ENCODE measurements at regions not wholly inside any gene's neighbourhood (a gene's known extent, or its start where the extent isn't known, plus 50 kb on each side); places are given as distances from the start of the nearest gene placed in this dataset.

DNA sequence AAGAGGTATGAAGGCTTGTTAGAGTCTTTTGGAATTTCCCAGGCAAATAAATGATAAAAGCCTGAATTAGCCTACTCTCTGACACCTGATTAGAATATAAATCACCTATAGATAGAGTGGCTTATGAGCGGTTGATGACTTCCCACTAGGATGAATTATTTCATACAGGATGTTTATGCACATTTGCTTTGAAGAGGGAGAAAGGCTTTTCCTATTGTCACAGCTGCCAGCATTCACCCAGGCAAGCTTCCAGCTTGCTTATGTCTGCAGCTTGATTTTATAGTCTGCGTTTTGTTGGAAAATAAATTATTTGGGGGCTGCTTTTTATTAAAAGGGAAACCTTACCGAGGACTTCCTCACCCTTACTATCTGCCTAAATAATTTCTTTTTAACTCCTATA, 51.3 kb upstream of the EIF2S2 start:
- ATAC-seq (replicated peaks in 1 of 2) (no peak), DNase-seq (no peak)
- H3K36me3 Mint-ChIP-seq (ENCODE audit: insufficient read depth in 2 of 2) = no peaks in the 10 kb centered on the region
- H3K4me3 Mint-ChIP-seq = no peak overlapping the region
- peaks cover 7% of the 10 kb centered on the region for H3K27me3 Mint-ChIP-seq (ENCODE audit: low read depth)
- no peaks in the 10 kb centered on the region for H3K4me1 Mint-ChIP-seq (ENCODE audit: low read depth)
- no peak overlapping the region for H3K27ac Mint-ChIP-seq
- H3K9me3 Mint-ChIP-seq = no peaks in the 10 kb centered on the region

- H3K36me3 Mint-ChIP-seq (ENCODE audit: insufficient read depth in 2 of 2) = no peaks in the 10 kb centered on the region
- H3K27me3 Mint-ChIP-seq (ENCODE audit: low read depth) = no peaks in the 10 kb centered on the region
- DNase-seq = no peak
- H3K4me3 Mint-ChIP-seq = no peak overlapping the region
- no peak overlapping the region for H3K27ac Mint-ChIP-seq
- H3K9me3 Mint-ChIP-seq = no peaks in the 10 kb centered on the region
- no peaks in the 10 kb centered on the region for H3K4me1 Mint-ChIP-seq (ENCODE audit: low read depth)
- ATAC-seq (replicated peaks in 1 of 2) = no peak
Measured at GRCh38 chr20:34164381-34164984, 52.4 kb upstream of the EIF2S2 start.

DNA sequence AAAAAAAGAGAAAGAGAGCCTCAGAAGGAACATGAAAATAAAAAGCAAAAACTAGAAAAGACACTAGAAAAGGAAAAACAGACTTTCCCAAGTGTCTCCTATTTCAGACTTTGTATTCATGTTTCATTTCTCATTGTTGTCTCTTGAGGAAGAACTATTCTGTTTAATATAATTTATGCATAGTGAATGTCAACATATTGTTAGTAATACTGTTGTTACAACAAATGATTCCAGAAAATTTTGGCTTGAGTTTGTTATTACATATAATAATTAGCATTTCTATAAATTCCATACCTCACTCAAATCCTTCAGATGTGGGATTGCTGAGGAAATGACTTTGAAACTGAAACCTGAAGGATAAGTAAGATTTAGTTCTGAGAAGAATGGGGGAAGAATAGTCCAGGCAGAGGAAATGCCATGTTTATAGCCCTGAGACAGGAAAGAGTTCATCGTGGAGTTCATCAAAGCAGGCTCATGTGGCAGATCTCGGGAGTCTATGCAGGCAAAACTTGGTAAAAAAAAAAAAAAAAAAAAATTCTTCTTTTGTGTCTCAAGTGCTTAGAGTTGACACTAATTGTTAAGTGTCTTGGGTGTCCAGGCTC, 53.1 kb upstream of the EIF2S2 start:
- H3K27ac Mint-ChIP-seq = no peak overlapping the region
- H3K4me3 Mint-ChIP-seq = no peak overlapping the region
- DNase-seq (no peak), ATAC-seq (replicated peaks in 1 of 2) (no peak)
- no peaks in the 10 kb centered on the region for H3K27me3 Mint-ChIP-seq (ENCODE audit: low read depth)
- H3K36me3 Mint-ChIP-seq (ENCODE audit: insufficient read depth in 2 of 2) = no peaks in the 10 kb centered on the region
- no peaks in the 10 kb centered on the region for H3K4me1 Mint-ChIP-seq (ENCODE audit: low read depth)
- H3K9me3 Mint-ChIP-seq = no peaks in the 10 kb centered on the region

GRCh38 chr20:34171640-34172039, 59.6 kb upstream of the EIF2S2 start:
- Mint-ChIP-seq H3K36me3 (ENCODE audit: insufficient read depth in 2 of 2) (no peaks in the 10 kb centered on the region), H3K27me3 (ENCODE audit: low read depth) (no peaks in the 10 kb centered on the region), H3K4me3 (no peak overlapping the region), H3K4me1 (ENCODE audit: low read depth) (no peaks in the 10 kb centered on the region), H3K27ac (no peak overlapping the region), H3K9me3 (no peaks in the 10 kb centered on the region)
- ATAC-seq (replicated peaks in 1 of 2) = no peak
- DNase-seq = no peak

GRCh38 chr20:34172926-34173325, 60.9 kb upstream of the EIF2S2 start:
- H3K4me1 Mint-ChIP-seq (ENCODE audit: low read depth) = no peaks in the 10 kb centered on the region
- no peaks in the 10 kb centered on the region for H3K27me3 Mint-ChIP-seq (ENCODE audit: low read depth)
- no peaks in the 10 kb centered on the region for H3K9me3 Mint-ChIP-seq
- H3K36me3 Mint-ChIP-seq (ENCODE audit: insufficient read depth in 2 of 2) = no peaks in the 10 kb centered on the region
- H3K27ac Mint-ChIP-seq = no peak overlapping the region
- H3K4me3 Mint-ChIP-seq = no peak overlapping the region
- no peak for DNase-seq
- ATAC-seq (replicated peaks in 1 of 2) = no peak

GRCh38 chr20:34175079-34175478, 63.0 kb upstream of the EIF2S2 start:
- H3K36me3 Mint-ChIP-seq (ENCODE audit: insufficient read depth in 2 of 2) = no peaks in the 10 kb centered on the region
- no peak for DNase-seq
- no peaks in the 10 kb centered on the region for H3K4me1 Mint-ChIP-seq (ENCODE audit: low read depth)
- H3K27ac Mint-ChIP-seq = no peak overlapping the region
- no peaks in the 10 kb centered on the region for H3K9me3 Mint-ChIP-seq
- ATAC-seq (replicated peaks in 1 of 2) = no peak
- no peaks in the 10 kb centered on the region for H3K27me3 Mint-ChIP-seq (ENCODE audit: low read depth)
- no peak overlapping the region for H3K4me3 Mint-ChIP-seq

- no peak overlapping the region for H3K4me3 Mint-ChIP-seq
- H3K9me3 Mint-ChIP-seq = no peaks in the 10 kb centered on the region
- H3K4me1 Mint-ChIP-seq (ENCODE audit: low read depth) = no peaks in the 10 kb centered on the region
- no peak overlapping the region for H3K27ac Mint-ChIP-seq
- no peaks in the 10 kb centered on the region for H3K36me3 Mint-ChIP-seq (ENCODE audit: insufficient read depth in 2 of 2)
- H3K27me3 Mint-ChIP-seq (ENCODE audit: low read depth) = no peaks in the 10 kb centered on the region
- ATAC-seq (replicated peaks in 1 of 2) = no peak
- no peak for DNase-seq
Measured at GRCh38 chr20:34175879-34176278, 63.8 kb upstream of the EIF2S2 start.

- H3K27ac Mint-ChIP-seq = no peak overlapping the region
- H3K4me3 Mint-ChIP-seq = no peak overlapping the region
- no peaks in the 10 kb centered on the region for H3K36me3 Mint-ChIP-seq (ENCODE audit: insufficient read depth in 2 of 2)
- H3K27me3 Mint-ChIP-seq (ENCODE audit: low read depth) = no peaks in the 10 kb centered on the region
- ATAC-seq (replicated peaks in 1 of 2) = no peak
- H3K9me3 Mint-ChIP-seq = no peaks in the 10 kb centered on the region
- DNase-seq = no peak
- H3K4me1 Mint-ChIP-seq (ENCODE audit: low read depth) = no peaks in the 10 kb centered on the region
Measured at GRCh38 chr20:34177052-34177451, 64.2 kb upstream of the ASIP start.

DNA sequence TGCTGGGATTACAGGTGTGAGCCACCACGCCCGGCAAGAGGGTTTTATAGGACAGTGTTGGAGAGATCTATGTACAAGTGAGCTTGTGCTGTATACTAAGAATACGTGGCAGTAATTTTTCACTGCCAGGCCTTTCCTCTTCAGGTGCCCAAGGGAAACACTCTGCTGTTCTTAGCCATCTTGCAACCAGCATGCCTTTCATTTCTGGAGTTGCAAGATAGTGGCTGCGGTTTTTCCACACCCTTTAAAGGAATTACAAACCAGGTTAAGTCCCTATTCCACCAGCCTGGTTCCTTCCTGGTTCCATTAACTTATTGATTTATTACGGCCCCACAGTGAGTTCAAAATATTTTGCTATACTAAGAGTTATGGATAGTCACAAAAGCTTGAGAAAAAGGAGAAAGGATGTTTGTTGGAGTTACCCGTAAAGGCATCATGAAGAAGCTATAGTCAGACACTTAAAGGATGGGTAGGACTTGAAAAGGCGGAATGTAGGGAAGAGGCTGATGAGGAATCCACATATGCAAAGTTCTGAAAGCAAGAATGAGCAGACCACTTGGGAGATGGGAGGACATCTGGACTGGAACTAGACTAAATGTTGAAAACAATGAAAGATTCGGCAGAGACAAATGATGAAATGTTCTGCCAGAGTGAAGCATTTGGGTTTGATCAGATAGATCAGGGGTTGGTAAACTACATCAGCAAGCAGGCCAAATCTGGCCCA, 61.4 kb upstream of the ASIP start:
- no peaks in the 10 kb centered on the region for H3K9me3 Mint-ChIP-seq
- H3K4me1 Mint-ChIP-seq (ENCODE audit: low read depth) = no peaks in the 10 kb centered on the region
- DNase-seq (no peak), ATAC-seq (replicated peaks in 1 of 2) (no peak)
- H3K27ac Mint-ChIP-seq = no peak overlapping the region
- peaks cover 7% of the 10 kb centered on the region for H3K27me3 Mint-ChIP-seq (ENCODE audit: low read depth)
- no peak overlapping the region for H3K4me3 Mint-ChIP-seq
- no peaks in the 10 kb centered on the region for H3K36me3 Mint-ChIP-seq (ENCODE audit: insufficient read depth in 2 of 2)

- DNase-seq = no peak
- Mint-ChIP-seq H3K9me3 (no peaks in the 10 kb centered on the region), H3K27ac (no peak overlapping the region), H3K4me1 (ENCODE audit: low read depth) (no peaks in the 10 kb centered on the region), H3K4me3 (no peak overlapping the region), H3K36me3 (ENCODE audit: insufficient read depth in 2 of 2) (no peaks in the 10 kb centered on the region), H3K27me3 (ENCODE audit: low read depth) (peaks cover 14% of the 10 kb centered on the region)
- ATAC-seq (replicated peaks in 1 of 2) = no peak
Measured at GRCh38 chr20:34180460-34181120, 60.6 kb upstream of the ASIP start.

DNA sequence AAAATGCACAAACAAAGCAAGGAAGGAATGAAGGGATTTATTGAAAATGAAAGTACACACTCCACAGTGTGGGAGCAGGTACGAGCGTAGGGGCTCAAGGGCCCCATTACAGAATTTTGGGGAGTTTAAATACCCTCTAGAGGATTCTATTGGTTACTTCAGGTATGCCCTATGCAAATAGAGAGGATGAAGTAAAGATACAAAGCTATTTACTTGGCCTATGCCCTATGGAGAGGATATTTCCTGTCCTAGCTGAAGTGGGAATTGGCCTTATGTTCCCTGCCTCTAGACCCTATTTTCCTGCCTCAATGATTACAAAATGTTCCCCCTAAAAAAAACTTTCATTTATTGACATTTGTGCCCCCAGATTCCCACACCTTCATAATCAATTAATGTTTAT, 59.7 kb upstream of the ASIP start:
- Mint-ChIP-seq H3K27me3 (ENCODE audit: low read depth) (peaks cover 19% of the 10 kb centered on the region), H3K27ac (no peak overlapping the region), H3K36me3 (ENCODE audit: insufficient read depth in 2 of 2) (no peaks in the 10 kb centered on the region), H3K4me1 (ENCODE audit: low read depth) (no peaks in the 10 kb centered on the region), H3K4me3 (no peak overlapping the region), H3K9me3 (no peaks in the 10 kb centered on the region)
- ATAC-seq (replicated peaks in 1 of 2) = no peak
- DNase-seq = no peak

GRCh38 chr20:34185766-34186620, 55.2 kb upstream of the ASIP start:
- DNase-seq (no peak), ATAC-seq (replicated peaks in 1 of 2) (no peak)
- Mint-ChIP-seq H3K27me3 (ENCODE audit: low read depth) (peaks cover 33% of the 10 kb centered on the region), H3K4me3 (no peak overlapping the region), H3K9me3 (no peaks in the 10 kb centered on the region), H3K4me1 (ENCODE audit: low read depth) (no peaks in the 10 kb centered on the region), H3K36me3 (ENCODE audit: insufficient read depth in 2 of 2) (no peaks in the 10 kb centered on the region), H3K27ac (no peak overlapping the region)
